ENCODE measurements at regions not wholly inside any gene's neighbourhood (a gene's known extent, or its start where the extent isn't known, plus 50 kb on each side); places are given as distances from the start of the nearest gene placed in this dataset.

DNA sequence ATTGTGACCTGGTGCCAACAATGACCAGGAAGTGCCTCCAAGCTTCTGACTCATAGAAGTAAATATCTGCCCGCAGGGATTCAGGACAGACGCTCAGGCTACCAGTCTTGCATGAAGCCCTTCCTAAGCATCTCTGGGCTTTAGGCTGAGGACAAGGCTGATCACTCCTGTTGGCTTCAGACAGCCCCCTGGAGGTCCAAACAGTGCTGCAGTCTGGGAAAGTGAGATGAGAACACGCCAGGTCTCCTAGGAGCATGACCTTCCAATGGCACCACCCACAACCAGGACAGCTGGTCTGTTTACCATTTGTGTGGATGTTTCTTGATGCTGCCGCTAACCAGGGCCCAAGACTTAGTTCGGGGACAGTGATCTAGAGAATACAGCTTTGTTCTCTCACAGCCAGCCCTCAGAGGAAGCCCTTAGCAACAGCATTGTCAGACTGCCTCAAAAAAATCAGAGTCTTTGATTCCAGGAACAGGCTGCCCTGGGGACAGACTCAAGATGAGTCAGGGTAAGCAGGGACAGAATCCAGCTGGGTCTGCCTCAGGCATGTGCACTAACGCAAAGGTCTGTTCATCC is 111.2 kb downstream of the ZNF280B start:
- no peak for DNase-seq

DNA sequence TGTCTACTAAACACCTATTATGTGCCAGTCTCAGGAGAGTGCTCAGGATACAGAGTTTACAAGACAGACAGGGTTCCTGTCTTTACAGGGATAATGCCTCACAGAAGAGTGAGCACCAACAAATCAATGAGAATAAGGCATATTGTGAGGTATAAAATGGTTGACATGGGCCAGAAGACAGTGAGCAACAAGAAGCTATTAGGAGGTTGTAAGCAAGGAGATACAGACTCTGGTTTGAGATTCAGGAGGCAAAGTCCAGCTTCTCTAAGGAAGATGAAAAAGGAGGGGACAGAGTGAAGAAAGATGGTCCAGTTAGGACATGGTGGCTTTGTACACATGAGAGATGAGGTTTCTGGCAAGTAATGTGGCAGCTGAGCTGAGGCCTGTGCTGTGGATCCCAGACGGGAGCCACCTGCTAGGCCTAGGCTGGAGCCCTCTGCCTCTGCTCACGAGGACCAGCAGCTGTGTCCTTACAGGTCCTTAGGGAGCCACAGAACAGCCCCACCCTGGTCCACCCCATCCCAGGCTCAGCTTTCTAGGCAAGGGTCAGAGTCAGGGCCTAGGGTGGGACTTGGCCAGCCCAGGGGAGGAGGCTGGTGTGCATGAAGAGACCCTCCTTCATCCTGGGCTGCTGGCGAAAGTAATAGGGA is 110.5 kb downstream of the ZNF280B start:
- no peak for DNase-seq

DNA sequence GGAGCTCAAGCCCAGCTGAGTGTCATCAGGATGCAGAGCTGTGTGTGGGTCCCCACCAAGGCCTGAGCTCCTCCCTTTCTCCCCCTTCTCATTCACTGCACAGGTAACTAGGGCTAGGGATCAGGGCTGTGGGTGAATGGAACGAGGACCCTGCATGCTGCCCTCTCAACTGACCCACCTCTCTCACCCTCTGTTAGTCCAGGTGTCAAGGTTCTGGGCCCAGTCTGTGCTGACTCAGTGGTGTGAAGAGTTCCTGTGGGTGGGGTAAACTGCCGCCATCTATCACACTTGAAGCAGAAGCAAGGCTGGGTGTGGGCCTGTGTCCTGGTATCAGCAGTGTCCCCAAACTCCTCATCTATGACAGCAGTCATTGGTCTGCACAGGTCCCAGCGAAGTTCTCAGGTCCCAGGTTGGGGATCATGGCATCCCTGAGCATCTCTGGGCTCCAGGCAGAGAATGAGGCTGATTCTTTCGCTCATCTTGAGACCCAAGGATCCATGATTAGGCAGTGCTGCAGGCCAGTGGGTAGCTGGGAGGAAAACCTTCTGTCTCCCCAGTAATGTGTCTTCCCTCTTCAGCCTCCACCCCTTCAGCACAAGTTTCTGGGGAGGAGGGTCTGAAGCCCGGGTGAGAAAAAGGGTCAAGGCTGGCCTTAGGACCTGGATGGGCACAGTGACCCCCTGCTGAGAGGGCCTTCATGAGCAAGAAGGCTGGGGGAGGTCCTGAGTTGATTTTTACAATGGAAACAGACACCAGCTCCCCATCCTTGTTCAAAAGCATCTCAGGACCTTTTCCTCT is 109.8 kb downstream of the ZNF280B start:
- no peak for DNase-seq

DNA sequence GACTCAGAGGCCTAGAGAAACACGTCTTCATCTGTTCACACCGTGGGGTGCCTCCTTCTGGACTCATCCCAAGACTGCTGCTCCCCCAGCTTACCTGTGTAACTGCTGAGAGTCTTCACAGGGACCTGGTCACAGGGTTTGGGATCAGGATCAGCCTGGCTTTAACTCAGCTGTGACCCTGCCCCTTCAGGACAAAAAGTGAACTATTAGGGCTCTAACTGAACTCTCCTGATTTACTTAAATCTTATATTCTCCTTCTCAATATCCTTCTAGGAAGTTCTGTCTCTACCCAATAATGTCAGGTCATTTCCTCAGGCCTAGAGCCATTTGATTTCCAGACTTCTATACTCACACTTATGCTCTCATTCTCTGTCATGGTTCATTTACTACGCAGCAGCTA is 108.4 kb downstream of the ZNF280B start:
- no peak for DNase-seq

GRCh38 chr22:22400964-22401363 is 107.6 kb downstream of the ZNF280B start:
- DNase-seq, result no peak

- no peak for DNase-seq
Measured at GRCh38 chr22:22401381-22401780, 107.2 kb downstream of the ZNF280B start.

DNA sequence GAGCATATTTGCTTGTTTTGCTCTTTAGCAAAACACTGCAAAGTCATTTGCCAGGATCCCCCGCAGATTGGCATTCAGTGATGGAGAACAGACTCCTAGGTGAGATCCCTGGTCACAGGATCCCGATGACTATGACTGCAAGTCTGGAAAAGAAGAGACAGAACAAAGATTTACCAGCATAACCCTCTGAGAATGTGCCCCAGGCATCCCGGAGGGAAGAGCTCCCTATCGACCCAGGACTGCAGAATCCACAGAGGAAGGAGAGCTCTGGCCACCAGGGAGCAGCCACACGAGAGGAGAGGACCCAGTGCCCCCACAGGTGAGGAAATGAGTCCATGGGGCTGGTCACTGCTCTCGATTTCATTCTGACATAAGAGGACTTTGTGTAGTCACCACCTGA is 105.2 kb downstream of the ZNF280B start:
- no peak for DNase-seq

DNA sequence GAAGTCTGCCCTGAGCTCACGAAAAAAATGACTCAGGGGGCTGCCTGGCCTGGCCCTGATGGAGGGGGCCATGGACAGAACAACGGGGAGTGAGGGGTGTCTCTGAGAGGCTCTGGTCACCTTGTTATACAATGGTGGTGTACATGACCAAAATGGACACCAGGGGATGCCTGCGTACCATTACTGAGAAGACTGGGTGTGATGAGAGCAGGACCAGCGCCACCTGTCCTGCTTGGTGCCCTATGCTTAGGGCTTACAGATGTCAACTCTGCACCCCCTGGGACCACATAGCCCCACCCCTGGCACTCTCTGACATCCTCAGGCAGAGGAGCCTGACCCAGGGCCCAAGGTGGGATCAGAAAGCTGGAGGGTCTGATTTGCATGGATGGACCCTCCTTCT is 104.8 kb downstream of the ZNF280B start:
- no peak for DNase-seq

DNA sequence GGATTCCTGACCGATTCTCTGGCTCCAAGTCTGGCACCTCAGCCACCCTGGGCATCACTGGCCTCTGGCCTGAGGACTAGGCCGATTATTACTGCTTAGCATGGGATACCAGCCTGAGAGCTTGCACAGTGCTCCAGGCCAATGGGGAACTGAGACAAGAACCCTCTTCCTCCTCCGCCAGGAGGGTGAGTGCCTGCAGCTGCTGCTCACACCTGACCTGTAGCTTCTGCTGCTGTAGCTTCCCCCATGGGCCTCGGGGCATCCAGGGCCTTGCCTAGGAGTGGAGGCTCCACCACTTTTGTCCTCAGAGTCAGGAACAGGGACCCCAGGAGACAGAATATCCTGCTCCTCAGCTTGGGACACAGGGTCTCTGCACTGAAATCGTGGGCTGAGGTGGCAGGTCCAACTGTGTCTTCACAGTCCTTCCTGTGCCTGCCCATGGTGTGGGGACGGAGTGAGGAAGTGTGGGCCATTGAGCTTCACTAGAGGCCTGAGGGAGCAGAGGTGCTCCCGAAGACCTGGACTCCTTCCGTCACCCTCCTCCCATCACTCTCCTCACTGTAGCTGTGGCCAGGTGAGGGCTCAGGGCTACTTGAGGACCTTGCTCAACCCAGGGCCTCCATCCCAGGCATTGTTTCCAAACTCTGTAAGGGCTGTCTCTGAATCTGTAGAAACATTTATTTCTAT is 103.8 kb downstream of the ZNF280B start:
- DNase-seq, result no peak

DNA sequence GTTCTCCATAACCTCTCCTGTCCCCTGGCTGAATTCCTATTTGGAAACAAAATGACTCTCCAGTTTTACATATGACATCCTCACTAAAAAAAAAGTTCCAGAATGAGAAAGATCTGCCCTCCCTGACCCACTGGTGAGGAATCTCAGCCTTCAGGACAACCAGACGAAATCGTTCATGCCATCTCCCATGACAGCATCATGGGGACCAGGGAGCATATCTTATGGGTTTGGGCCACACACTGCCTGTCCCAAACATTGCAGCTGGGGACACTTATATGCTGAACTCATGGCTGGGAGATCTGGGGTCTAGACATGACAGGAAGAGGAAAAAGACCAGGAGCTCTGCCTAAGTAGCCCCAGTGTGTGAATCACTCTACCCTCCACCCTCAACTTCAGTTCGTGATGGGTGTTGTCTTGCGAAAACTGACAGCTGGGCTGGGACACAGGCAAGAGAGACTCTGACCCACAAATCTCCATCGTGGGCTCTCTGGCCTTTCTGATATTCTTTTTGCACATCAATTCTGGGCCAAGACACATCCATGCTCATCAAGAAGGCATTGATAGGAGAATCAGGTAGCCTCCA is 102.0 kb downstream of the ZNF280B start:
- no peak for DNase-seq

- no peak for DNase-seq
Measured at GRCh38 chr22:22407061-22407460, 101.5 kb downstream of the ZNF280B start.

GRCh38 chr22:22408269-22408668 is 100.3 kb downstream of the ZNF280B start:
- no peak for DNase-seq

DNA sequence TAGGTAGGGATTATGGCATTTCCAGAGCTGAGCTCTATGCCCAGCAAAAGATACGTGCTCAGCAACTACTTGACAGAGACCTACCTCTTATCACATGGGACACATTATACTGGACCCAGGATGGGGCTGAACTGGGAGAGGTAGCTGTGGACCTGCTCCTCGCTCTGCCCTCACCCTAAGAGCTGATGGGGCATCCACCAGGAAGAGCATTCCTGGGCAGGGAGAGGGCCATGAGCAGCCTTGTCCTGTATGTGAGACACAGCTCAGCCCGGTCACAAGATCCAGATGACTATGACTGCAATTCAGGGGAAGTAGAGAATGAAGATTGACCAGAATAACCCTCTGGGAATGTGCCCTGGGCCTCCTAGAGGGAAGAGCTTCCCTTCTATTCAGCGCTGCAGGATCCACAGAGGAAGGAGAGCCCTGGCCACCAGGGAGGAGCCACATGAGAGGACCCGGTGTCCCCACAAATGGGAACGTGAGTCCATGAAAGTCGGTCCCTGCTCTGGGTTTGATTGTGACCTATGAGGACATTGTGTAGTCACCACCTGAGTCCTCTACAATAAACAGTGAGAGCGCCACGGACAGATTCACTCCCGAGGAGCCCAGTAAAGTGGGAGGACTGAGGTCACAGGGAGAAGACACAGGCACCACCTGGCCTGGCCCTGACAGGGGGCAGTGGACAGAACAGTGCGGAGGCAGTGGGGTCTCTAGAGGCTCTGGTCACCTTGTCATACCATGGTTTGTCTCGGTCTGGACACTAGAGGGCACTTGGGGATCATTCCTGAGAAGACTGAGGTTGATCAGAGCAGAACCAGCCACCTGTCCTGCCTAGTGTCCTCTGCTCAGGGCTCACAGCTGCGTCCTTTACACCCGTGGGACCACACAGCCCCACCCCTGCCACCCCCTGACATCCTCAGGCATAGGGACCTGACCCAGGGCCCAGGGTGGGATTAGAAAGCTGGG is 99.5 kb downstream of the ZNF280B start:
- DNase-seq, result peak; percentile 10

DNA sequence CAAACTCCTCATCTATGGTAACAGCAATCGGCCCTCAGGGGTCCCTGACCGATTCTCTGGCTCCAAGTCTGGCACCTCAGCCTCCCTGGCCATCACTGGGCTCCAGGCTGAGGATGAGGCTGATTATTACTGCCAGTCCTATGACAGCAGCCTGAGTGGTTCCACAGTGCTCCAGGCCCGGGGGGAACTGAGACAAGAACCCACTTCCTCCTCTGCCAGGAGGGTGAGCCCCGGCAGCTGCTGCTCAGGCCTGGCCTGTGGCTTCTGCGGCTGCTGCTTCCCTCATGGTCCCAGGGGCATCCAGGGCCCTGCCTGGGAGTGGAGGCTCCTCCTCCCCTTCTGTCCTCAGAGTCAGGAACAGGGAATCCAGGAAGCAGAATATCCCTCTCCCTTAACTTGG is 98.4 kb downstream of the ZNF280B start:
- no peak for DNase-seq

- DNase-seq, result no peak
Measured at GRCh38 chr22:22410677-22411076, 97.9 kb downstream of the ZNF280B start.

GRCh38 chr22:22414266-22414665 is 94.3 kb downstream of the ZNF280B start:
- no peak for DNase-seq

DNA sequence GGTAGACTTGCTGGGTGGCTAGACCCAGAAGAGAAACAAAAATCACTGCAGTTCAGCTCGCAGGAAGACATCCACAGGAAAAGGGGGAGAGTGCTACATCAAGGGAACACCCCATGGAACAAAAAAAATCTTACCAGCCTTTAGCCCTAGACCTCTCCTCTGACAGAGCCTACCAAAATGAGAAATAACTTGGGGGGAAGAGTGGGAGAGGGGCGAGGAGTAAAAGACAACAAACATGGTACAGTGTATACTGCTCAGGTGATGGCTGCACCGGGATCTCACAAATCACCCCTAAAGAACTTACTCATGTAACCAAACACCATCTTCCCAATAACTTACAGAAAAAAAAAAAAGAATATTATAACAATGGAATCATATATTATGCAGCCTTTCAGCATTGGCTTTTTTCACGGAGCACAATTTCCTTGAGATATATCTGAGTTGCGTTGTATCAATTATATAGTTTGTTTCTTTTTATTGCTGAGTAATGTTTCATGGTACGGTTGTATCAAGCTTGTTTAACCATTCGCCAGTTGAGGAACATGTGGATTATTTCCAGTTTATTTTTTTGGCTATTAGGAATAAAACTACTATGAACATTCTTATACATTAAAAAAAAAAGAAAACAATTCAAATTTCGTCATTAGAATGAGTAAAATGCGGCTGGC is 90.9 kb downstream of the ZNF280B start:
- no peak for DNase-seq

- DNase-seq, result no peak
Measured at GRCh38 chr22:22418163-22418549, 90.4 kb downstream of the ZNF280B start.

DNA sequence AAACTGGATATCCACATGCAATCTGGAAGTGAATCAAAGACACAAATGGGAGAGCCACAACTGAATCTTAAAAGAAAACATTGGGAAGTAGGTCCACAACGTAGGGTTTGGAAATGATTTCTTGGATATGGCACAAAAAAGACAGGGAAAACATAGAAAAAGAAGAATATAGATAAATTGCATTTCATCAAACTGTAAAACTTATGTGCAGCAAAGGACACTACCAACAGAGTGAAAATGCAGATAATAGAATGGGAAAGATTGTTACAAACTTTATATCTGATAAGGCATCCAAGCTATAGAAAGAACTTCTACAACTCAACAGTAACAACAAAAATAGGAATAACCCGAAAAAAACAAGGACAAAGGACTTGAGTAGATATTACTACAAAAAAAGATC is 89.6 kb downstream of the ZNF280B start:
- no peak for DNase-seq

- DNase-seq, result no peak
Measured at GRCh38 chr22:22420580-22420979, 88.0 kb downstream of the ZNF280B start.

DNA sequence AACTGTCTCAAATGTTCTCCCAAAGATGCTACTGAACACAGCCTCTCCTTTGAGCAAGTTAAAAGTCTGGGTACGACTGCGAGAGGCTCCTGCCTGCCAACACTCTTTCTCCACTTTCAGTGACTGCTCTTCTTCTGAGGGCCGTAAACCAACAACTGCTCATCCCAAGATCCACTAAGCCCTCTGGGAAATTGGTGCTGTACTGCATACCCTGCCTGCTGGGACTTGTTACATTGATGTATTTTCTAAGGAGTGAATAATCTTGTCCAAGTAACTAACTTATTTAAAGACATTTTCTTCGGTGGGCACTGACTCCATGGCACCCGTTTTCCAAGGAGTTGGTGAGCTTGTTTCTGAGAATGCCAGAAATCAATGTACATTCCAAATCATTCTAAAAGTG is 87.2 kb downstream of the ZNF280B start:
- DNase-seq, result no peak

Measured in NCI-H1436 (cell line).